ENCODE measurements at regions not wholly inside any gene's neighbourhood (a gene's known extent, or its start where the extent isn't known, plus 50 kb on each side); places are given as distances from the start of the nearest gene placed in this dataset.

DNA sequence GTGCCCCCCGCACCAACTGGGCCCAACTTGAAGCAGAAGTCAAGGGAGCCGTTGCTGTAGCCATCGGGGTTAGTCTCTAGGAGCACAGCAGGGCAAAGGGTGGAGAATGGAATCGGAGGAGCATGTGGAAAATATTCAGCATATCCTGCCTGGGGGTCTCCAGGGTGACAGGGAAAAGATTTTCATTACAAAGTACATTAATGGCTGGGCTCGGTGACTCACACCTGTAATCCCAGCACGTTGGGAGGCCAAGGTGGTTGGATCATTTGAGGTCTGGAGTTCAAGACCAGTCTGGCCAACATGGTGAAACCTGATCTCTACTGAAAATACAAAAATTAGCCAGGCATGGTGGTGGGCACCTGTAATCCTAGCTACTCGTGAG is 53.8 kb upstream of the ABLIM1 start:
- Histone ChIP-seq H3K27me3 (ENCODE audit: insufficient read depth, low read length) (no peaks in the 10 kb centered on the region), H3K27ac (ENCODE audit: low read depth, low read length) (no peak overlapping the region), H4K20me1 (ENCODE audit: insufficient read depth) (no peaks in the 10 kb centered on the region), H3K9me3 (ENCODE audit: control insufficient read depth in 1 of 2, insufficient read depth in 1 of 2, low read depth in 1 of 2, low read length in 2 of 2) (no peaks in the 10 kb centered on the region), H3K9ac (ENCODE audit: low read length) (no peak overlapping the region), H3K4me1 (ENCODE audit: control insufficient read depth in 1 of 2, insufficient read depth in 2 of 2, low read length in 2 of 2) (peaks cover 29 to 35% of the 10 kb centered on the region in 2 experiments), H3K36me3 (ENCODE audit: control insufficient read depth in 1 of 2, insufficient read depth in 2 of 2, low read length in 2 of 2) (no peaks in the 10 kb centered on the region), H3K4me3 (replicated peaks in 1 of 2; ENCODE audit: low read depth in 1 of 2, low read length in 2 of 2) (no peak overlapping the region), H2AFZ (ENCODE audit: low read depth, low read length, poor library complexity, severe bottlenecking) (no peak overlapping the region), H3K9me2 (ENCODE audit: insufficient read depth) (no peaks in the 10 kb centered on the region), H3K79me2 (ENCODE audit: insufficient read depth, low read length) (no peaks in the 10 kb centered on the region), H3K4me2 (ENCODE audit: low read length) (no peak overlapping the region)
- TF ChIP-seq, protein P1, sequence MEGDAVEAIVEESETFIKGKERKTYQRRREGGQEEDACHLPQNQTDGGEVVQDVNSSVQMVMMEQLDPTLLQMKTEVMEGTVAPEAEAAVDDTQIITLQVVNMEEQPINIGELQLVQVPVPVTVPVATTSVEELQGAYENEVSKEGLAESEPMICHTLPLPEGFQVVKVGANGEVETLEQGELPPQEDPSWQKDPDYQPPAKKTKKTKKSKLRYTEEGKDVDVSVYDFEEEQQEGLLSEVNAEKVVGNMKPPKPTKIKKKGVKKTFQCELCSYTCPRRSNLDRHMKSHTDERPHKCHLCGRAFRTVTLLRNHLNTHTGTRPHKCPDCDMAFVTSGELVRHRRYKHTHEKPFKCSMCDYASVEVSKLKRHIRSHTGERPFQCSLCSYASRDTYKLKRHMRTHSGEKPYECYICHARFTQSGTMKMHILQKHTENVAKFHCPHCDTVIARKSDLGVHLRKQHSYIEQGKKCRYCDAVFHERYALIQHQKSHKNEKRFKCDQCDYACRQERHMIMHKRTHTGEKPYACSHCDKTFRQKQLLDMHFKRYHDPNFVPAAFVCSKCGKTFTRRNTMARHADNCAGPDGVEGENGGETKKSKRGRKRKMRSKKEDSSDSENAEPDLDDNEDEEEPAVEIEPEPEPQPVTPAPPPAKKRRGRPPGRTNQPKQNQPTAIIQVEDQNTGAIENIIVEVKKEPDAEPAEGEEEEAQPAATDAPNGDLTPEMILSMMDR (IDR thresholded peaks at IDR 0.05 in 2 of 3, conservative IDR thresholded peaks at IDR 0.05 in 1 of 3; ENCODE audit: borderline replicate concordance in 1 of 3, insufficient read depth in 1 of 3, low read depth in 2 of 3, low read length in 2 of 3), result no peak
- TF ChIP-seq, protein P2, sequence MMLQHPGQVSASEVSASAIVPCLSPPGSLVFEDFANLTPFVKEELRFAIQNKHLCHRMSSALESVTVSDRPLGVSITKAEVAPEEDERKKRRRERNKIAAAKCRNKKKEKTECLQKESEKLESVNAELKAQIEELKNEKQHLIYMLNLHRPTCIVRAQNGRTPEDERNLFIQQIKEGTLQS (IDR thresholded peaks at IDR 0.05), result no peak
- TF ChIP-seq EZH2 (IDR thresholded peaks at IDR 0.05) (no peak), ZNF274 (IDR thresholded peaks at IDR 0.05; ENCODE audit: low read depth, low read length) (no peak), TCF7L2 (IDR thresholded peaks at IDR 0.05; ENCODE audit: borderline replicate concordance, extremely low read depth, insufficient read depth, insufficient read length) (no peak), ELF1 (IDR thresholded peaks at IDR 0.05; ENCODE audit: borderline replicate concordance, low read depth) (no peak)
- TF ChIP-seq, protein P3, sequence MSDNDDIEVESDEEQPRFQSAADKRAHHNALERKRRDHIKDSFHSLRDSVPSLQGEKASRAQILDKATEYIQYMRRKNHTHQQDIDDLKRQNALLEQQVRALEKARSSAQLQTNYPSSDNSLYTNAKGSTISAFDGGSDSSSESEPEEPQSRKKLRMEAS (IDR thresholded peaks at IDR 0.05), result no peak
- ChIA-PET POLR2A (no interaction called here), RAD21 (ENCODE audit: low non-redundant PET in 1 of 2, low total read pairs in 2 of 2, uncharacterized antibody in 2 of 2, unreplicated experiment in 2 of 2) (no interaction called here), CTCF (interaction anchor here (2.6 kb wide), 1 partner anchor 8 kb away, joined by 16 read pairs; no protein-coding TSS in a partner anchor)
- no peak for DNase-seq (ENCODE audit: low read depth, low spot score)
- no TSS peak for BruUV-seq (replicated peaks)
- intact Hi-C loops (cut with micrococcal nuclease), result no loop called here
- ATAC-seq, result no peak
